ENCODE measurements at regions not wholly inside any gene's neighbourhood (a gene's known extent, or its start where the extent isn't known, plus 50 kb on each side); places are given as distances from the start of the nearest gene placed in this dataset.

DNA sequence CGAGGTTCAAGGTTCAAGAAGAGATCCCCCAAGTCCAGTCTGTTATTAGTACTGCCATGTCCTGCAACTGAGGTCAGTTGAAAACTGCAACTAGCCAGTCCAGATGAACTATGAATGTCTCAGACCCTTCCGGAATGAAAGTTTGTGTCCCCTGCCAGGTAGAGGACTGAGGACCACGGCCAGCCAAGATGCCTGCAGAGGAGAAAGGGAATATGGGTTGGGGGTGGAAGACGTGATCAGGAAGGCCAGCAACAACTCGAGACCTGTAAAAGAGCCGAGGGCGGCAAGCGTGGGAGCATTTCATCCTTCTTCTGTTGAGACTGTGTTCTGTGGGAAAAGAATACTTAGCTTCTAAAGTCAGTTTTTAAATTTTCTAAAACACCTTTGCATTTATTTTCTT is 572.4 kb upstream of the B3GAT1 start:
- TF ChIP-seq, protein P1, sequence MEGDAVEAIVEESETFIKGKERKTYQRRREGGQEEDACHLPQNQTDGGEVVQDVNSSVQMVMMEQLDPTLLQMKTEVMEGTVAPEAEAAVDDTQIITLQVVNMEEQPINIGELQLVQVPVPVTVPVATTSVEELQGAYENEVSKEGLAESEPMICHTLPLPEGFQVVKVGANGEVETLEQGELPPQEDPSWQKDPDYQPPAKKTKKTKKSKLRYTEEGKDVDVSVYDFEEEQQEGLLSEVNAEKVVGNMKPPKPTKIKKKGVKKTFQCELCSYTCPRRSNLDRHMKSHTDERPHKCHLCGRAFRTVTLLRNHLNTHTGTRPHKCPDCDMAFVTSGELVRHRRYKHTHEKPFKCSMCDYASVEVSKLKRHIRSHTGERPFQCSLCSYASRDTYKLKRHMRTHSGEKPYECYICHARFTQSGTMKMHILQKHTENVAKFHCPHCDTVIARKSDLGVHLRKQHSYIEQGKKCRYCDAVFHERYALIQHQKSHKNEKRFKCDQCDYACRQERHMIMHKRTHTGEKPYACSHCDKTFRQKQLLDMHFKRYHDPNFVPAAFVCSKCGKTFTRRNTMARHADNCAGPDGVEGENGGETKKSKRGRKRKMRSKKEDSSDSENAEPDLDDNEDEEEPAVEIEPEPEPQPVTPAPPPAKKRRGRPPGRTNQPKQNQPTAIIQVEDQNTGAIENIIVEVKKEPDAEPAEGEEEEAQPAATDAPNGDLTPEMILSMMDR (IDR thresholded peaks at IDR 0.05): no peak
- TF ChIP-seq POLR2AphosphoS5 (IDR thresholded peaks at IDR 0.05; ENCODE audit: low read depth, low read length): no peak

Measured in Panc1 (cell line).